Tibial nerve (tissue), 3 donors: ENCODE measurements at regions not wholly inside any gene's neighbourhood (a gene's known extent, or its start where the extent isn't known, plus 50 kb on each side); places are given as distances from the start of the nearest gene placed in this dataset.
"Not testable (repeated sequence)": the region's sequence is repeated elsewhere in the genome, so short reads cannot be mapped to it uniquely, and the experiment has no call there.

Experiments used
- POLR2A ChIP-seq, 2 donors: fragments of 450-650 bp; IDR thresholded peaks; one replicate each; pipeline ENCODE4 v1.6.1; 2017; ENCODE audit warnings: antibody characterized with exemption in 2 of 2, mild to moderate bottlenecking in 2 of 2, moderate library complexity in 2 of 2
- TF ChIP-seq, protein P1 (sequence below), 5 experiments: fragments of 200-600 bp in 3 of 5; fragments of 450-650 bp in 2 of 5; sonication (generic) in 3 of 5; IDR thresholded peaks; one replicate each; pipeline ENCODE4 v1.5.1; 2016 to 2019; ENCODE audit warnings: antibody characterized with exemption in 5 of 5, mild to moderate bottlenecking in 3 of 5, moderate library complexity in 2 of 5

DNA sequence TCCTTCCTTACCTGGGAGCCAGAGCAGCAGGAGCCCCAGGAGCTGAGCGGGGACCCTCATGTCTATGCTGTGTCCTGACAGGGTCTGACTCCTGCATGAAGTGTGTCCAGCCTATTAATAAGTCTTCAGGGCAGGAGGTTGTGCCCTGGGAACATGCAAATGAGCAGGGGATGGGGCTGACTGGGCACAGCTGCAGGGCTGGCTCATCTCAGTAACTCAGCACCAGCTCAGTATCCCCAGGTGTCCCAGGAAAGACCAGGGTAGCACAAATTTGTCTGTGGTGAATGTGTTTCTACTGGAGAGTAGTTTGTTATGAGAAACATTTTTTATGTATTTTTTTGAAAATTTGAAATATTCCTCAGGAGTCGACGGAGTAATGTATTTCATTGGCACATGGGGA lies 301.3 kb downstream of the RPIA start:
- not testable (repeated sequence) for TF ChIP-seq POLR2A (IDR thresholded peaks at IDR 0.05)
- TF ChIP-seq, protein P1, sequence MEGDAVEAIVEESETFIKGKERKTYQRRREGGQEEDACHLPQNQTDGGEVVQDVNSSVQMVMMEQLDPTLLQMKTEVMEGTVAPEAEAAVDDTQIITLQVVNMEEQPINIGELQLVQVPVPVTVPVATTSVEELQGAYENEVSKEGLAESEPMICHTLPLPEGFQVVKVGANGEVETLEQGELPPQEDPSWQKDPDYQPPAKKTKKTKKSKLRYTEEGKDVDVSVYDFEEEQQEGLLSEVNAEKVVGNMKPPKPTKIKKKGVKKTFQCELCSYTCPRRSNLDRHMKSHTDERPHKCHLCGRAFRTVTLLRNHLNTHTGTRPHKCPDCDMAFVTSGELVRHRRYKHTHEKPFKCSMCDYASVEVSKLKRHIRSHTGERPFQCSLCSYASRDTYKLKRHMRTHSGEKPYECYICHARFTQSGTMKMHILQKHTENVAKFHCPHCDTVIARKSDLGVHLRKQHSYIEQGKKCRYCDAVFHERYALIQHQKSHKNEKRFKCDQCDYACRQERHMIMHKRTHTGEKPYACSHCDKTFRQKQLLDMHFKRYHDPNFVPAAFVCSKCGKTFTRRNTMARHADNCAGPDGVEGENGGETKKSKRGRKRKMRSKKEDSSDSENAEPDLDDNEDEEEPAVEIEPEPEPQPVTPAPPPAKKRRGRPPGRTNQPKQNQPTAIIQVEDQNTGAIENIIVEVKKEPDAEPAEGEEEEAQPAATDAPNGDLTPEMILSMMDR (IDR thresholded peaks at IDR 0.05): not testable (repeated sequence)
